ENCODE measurements at regions not wholly inside any gene's neighbourhood (a gene's known extent, or its start where the extent isn't known, plus 50 kb on each side); places are given as distances from the start of the nearest gene placed in this dataset.

- TF ChIP-seq EP300 (IDR thresholded peaks at IDR 0.05; ENCODE audit: borderline replicate concordance in 1 of 2, control insufficient read depth in 1 of 2, low read depth in 2 of 2, low read length in 2 of 2), result no peak
- TF ChIP-seq CTCF (IDR thresholded peaks at IDR 0.05 in 2 of 3, conservative IDR thresholded peaks at IDR 0.05 in 1 of 3; ENCODE audit: control insufficient read depth in 2 of 3, extremely low read depth in 1 of 3, insufficient read depth in 1 of 3, low read depth in 3 of 3, low read length in 3 of 3), result no peak
- no peak for TF ChIP-seq MTA2 (IDR thresholded peaks at IDR 0.05; ENCODE audit: low read depth)
- no peak for TF ChIP-seq POLR2AphosphoS5 (IDR thresholded peaks at IDR 0.05; ENCODE audit: low read length)
- TF ChIP-seq POLR2A (IDR thresholded peaks at IDR 0.05; ENCODE audit: low read depth, low read length), result no peak
- no peak for TF ChIP-seq BACH1 (IDR thresholded peaks at IDR 0.05; ENCODE audit: borderline replicate concordance)
These were observed 186.4 kb upstream of the PRKD1 start for GRCh38 chr14:30114051-30114450.

Data from GM12878 (cell line).